ENCODE measurements at regions not wholly inside any gene's neighbourhood (a gene's known extent, or its start where the extent isn't known, plus 50 kb on each side); places are given as distances from the start of the nearest gene placed in this dataset.

DNA sequence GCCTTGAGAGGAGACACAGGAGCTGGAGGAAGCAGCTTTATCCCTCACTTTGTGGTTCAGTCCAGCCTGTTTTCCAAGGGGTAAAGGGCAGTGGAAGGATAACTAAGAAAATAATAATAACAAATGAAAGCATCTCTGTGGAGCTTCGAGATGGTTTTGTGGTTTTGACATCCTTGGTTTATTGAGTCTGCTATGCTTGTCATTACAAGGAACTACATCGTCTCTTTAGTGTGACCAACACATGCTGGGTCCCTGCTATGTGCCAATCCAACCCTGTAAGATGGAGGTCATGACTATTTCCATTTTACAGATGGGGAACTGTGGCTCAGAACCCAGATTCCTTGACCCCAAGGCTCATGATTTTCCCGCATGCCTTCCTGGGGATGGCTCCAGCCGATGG, 124.8 kb downstream of the MRM1 start:
- TF ChIP-seq, protein P1, sequence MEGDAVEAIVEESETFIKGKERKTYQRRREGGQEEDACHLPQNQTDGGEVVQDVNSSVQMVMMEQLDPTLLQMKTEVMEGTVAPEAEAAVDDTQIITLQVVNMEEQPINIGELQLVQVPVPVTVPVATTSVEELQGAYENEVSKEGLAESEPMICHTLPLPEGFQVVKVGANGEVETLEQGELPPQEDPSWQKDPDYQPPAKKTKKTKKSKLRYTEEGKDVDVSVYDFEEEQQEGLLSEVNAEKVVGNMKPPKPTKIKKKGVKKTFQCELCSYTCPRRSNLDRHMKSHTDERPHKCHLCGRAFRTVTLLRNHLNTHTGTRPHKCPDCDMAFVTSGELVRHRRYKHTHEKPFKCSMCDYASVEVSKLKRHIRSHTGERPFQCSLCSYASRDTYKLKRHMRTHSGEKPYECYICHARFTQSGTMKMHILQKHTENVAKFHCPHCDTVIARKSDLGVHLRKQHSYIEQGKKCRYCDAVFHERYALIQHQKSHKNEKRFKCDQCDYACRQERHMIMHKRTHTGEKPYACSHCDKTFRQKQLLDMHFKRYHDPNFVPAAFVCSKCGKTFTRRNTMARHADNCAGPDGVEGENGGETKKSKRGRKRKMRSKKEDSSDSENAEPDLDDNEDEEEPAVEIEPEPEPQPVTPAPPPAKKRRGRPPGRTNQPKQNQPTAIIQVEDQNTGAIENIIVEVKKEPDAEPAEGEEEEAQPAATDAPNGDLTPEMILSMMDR (IDR thresholded peaks at IDR 0.05; ENCODE audit: borderline replicate concordance, extremely low read depth, low read length, poor library complexity, severe bottlenecking): no peak
- no peak for TF ChIP-seq EZH2 (IDR thresholded peaks at IDR 0.05; ENCODE audit: borderline replicate concordance, low read depth, low read length, severe bottlenecking)

All from DND-41 (cell line).